HUES6 (cell line): ENCODE measurements at regions not wholly inside any gene's neighbourhood (a gene's known extent, or its start where the extent isn't known, plus 50 kb on each side); places are given as distances from the start of the nearest gene placed in this dataset.
"Not testable (repeated sequence)": the region's sequence is repeated elsewhere in the genome, so short reads cannot be mapped to it uniquely, and the experiment has no call there.

Source experiments
- H3K27ac ChIP-seq: 2 replicates; pipeline ENCODE4 v1.7.0; 2013; ENCODE audit warnings: low read depth, mild to moderate bottlenecking, low read length, inconsistent platforms
- H3K27me3 ChIP-seq: 2 replicates; pipeline ENCODE4 v1.6.1; 2013; ENCODE audit warnings: low read length; ENCODE audit not compliant: control insufficient read depth, insufficient read depth
- H3K36me3 ChIP-seq: 2 replicates; pipeline ENCODE4 v1.6.1; 2013; ENCODE audit warnings: low read length; ENCODE audit not compliant: control insufficient read depth, insufficient read depth
- H3K4me1 ChIP-seq: 2 replicates; pipeline ENCODE4 v1.6.1; 2013; ENCODE audit warnings: low read length; ENCODE audit not compliant: control insufficient read depth, insufficient read depth
- H3K4me3 ChIP-seq: 2 replicates; pipeline ENCODE4 v1.5.1; 2013; ENCODE audit warnings: low read depth, low read length
- H3K9ac ChIP-seq: one replicate; pipeline ENCODE4 v1.6.1; 2013; ENCODE audit warnings: mild to moderate bottlenecking, low read length
- H3K9me3 ChIP-seq: 2 replicates; pipeline ENCODE4 v1.6.1; 2013; ENCODE audit warnings: low read depth, low read length; ENCODE audit not compliant: control insufficient read depth, insufficient read depth

- no peak overlapping the region for H3K9ac ChIP-seq
- no peaks in the 10 kb centered on the region; the same call in 1 of the 2 replicates for H3K4me1 ChIP-seq
- no peaks in the 10 kb centered on the region for H3K9me3 ChIP-seq
- H3K27ac ChIP-seq: no peak overlapping the region
- H3K36me3 ChIP-seq: no peaks in the 10 kb centered on the region
- no peak overlapping the region for H3K4me3 ChIP-seq
- no peaks in the 10 kb centered on the region for H3K27me3 ChIP-seq
Measured at GRCh38 chr10:123245264-123245663, 91.1 kb downstream of the BUB3 start.

GRCh38 chr10:123249894-123250293, 95.7 kb downstream of the BUB3 start:
- no peaks in the 10 kb centered on the region; the same call in 1 of the 2 replicates for H3K4me1 ChIP-seq
- H3K27me3 ChIP-seq: no peaks in the 10 kb centered on the region
- H3K27ac ChIP-seq: no peak overlapping the region

GRCh38 chr10:123250640-123251039, 96.4 kb downstream of the BUB3 start:
- Histone ChIP-seq H3K9ac (no peak overlapping the region), H3K36me3 (peaks cover 5% of the 10 kb centered on the region; the same call in 1 of the 2 replicates), H3K4me3 (no peak overlapping the region), H3K27ac (no peak overlapping the region), H3K9me3 (peaks cover 15% of the 10 kb centered on the region), H3K4me1 (no peaks in the 10 kb centered on the region), H3K27me3 (no peaks in the 10 kb centered on the region)

More at GRCh38 chr10:123249894-123250293, 95.7 kb downstream of the BUB3 start:
- peaks cover 5% of the 10 kb centered on the region; the same call in 1 of the 2 replicates for H3K36me3 ChIP-seq
- H3K9me3 ChIP-seq: peaks cover 8% of the 10 kb centered on the region
- H3K4me3 ChIP-seq: no peak overlapping the region
- H3K9ac ChIP-seq: no peak overlapping the region

GRCh38 chr10:123252779-123253178, 98.6 kb downstream of the BUB3 start:
- H3K27ac ChIP-seq: no peak overlapping the region

GRCh38 chr10:123254343-123254742, 100.1 kb downstream of the BUB3 start:
- H3K36me3 ChIP-seq, H3K4me1 ChIP-seq, H3K27me3 ChIP-seq, H3K4me3 ChIP-seq, H3K27ac ChIP-seq, H3K9ac ChIP-seq: not testable (repeated sequence)
- H3K9me3 ChIP-seq: peaks cover 17% of the 10 kb centered on the region

More at GRCh38 chr10:123252779-123253178, 98.6 kb downstream of the BUB3 start:
- Histone ChIP-seq H3K27me3 (no peaks in the 10 kb centered on the region), H3K9me3 (peaks cover 17% of the 10 kb centered on the region), H3K4me1 (no peaks in the 10 kb centered on the region), H3K4me3 (no peak overlapping the region), H3K9ac (no peak overlapping the region), H3K36me3 (peaks cover 5% of the 10 kb centered on the region; the same call in 1 of the 2 replicates)

- H3K36me3 ChIP-seq: peaks cover 5% of the 10 kb centered on the region; the same call in 1 of the 2 replicates
- no peak overlapping the region for H3K9ac ChIP-seq
- H3K4me1 ChIP-seq: no peaks in the 10 kb centered on the region
- no peaks in the 10 kb centered on the region for H3K27me3 ChIP-seq
- no peak overlapping the region for H3K4me3 ChIP-seq
- peaks cover 17% of the 10 kb centered on the region for H3K9me3 ChIP-seq
- H3K27ac ChIP-seq: no peak overlapping the region
Measured at GRCh38 chr10:123257904-123258456, 103.8 kb downstream of the BUB3 start.

GRCh38 chr10:123259081-123259480, 104.9 kb downstream of the BUB3 start:
- peaks cover 4% of the 10 kb centered on the region; the same call in 1 of the 2 replicates for H3K36me3 ChIP-seq
- no peaks in the 10 kb centered on the region for H3K4me1 ChIP-seq
- no peak overlapping the region for H3K9ac ChIP-seq
- no peaks in the 10 kb centered on the region for H3K27me3 ChIP-seq
- no peak overlapping the region for H3K4me3 ChIP-seq
- H3K27ac ChIP-seq: no peak overlapping the region
- peaks cover 16% of the 10 kb centered on the region for H3K9me3 ChIP-seq

- H3K9ac ChIP-seq: no peak overlapping the region
- H3K36me3 ChIP-seq: no peaks in the 10 kb centered on the region; the same call in 1 of the 2 replicates
- H3K4me3 ChIP-seq: no peak overlapping the region
- no peaks in the 10 kb centered on the region for H3K4me1 ChIP-seq
- H3K9me3 ChIP-seq: peaks cover 9% of the 10 kb centered on the region
- no peaks in the 10 kb centered on the region for H3K27me3 ChIP-seq
- H3K27ac ChIP-seq: no peak overlapping the region
Measured at GRCh38 chr10:123259791-123260190, 105.6 kb downstream of the BUB3 start.

GRCh38 chr10:123262456-123262855, 108.3 kb downstream of the BUB3 start:
- H3K27me3 ChIP-seq: no peaks in the 10 kb centered on the region
- H3K27ac ChIP-seq: no peak overlapping the region
- H3K4me3 ChIP-seq: no peak overlapping the region
- no peaks in the 10 kb centered on the region for H3K36me3 ChIP-seq
- H3K9ac ChIP-seq: no peak overlapping the region
- H3K9me3 ChIP-seq: no peaks in the 10 kb centered on the region
- no peaks in the 10 kb centered on the region for H3K4me1 ChIP-seq

GRCh38 chr10:123266971-123267370, 112.8 kb downstream of the BUB3 start:
- Histone ChIP-seq H3K4me3 (no peak overlapping the region), H3K27me3 (no peaks in the 10 kb centered on the region), H3K36me3 (no peaks in the 10 kb centered on the region), H3K4me1 (no peaks in the 10 kb centered on the region), H3K9me3 (no peaks in the 10 kb centered on the region), H3K27ac (no peak overlapping the region), H3K9ac (no peak overlapping the region)

GRCh38 chr10:123269017-123269552, 114.9 kb downstream of the BUB3 start:
- no peak overlapping the region for H3K4me3 ChIP-seq
- H3K27ac ChIP-seq: no peak overlapping the region
- H3K9me3 ChIP-seq: no peaks in the 10 kb centered on the region
- no peak overlapping the region for H3K9ac ChIP-seq
- H3K36me3 ChIP-seq: no peaks in the 10 kb centered on the region
- H3K4me1 ChIP-seq: peaks cover 3% of the 10 kb centered on the region; the same call in 1 of the 2 replicates
- H3K27me3 ChIP-seq: no peaks in the 10 kb centered on the region
